ENCODE measurements at regions not wholly inside any gene's neighbourhood (a gene's known extent, or its start where the extent isn't known, plus 50 kb on each side); places are given as distances from the start of the nearest gene placed in this dataset.

GRCh38 chr2:4551691-4552474, 848.5 kb downstream of the DCDC2C start:
- peaks cover 9% of the 10 kb centered on the region for H3K9me3 Mint-ChIP-seq (ENCODE audit: low read depth)
- no peaks in the 10 kb centered on the region for H3K36me3 Mint-ChIP-seq
- no peak overlapping the region for H3K27ac Mint-ChIP-seq
- no peaks in the 10 kb centered on the region for H3K4me1 Mint-ChIP-seq (ENCODE audit: low read depth)
- H3K4me3 Mint-ChIP-seq = no peak overlapping the region
- no peaks in the 10 kb centered on the region for H3K27me3 Mint-ChIP-seq

DNA sequence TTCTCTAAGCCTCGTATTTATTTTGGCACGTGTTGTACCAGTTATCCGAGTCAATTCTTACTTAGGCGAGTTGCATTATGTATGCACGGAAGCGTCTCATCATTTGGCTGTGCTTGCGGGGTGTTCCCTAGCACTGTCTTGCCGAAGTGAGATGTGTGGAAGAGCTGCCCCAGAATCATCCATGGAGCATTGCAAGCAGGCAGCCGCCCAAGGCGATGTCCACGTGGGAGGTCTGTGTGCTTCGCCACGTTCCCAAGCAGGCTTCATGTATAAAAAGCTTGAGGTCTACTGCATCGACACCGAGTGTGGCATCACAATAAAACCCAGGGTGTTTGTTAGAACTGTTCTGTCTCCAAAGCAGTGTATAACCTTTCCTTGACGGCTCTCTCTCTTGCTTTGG, 849.9 kb downstream of the DCDC2C start:
- Mint-ChIP-seq H3K4me3 (no peak overlapping the region), H3K9me3 (ENCODE audit: low read depth) (peaks cover 4% of the 10 kb centered on the region), H3K4me1 (ENCODE audit: low read depth) (no peaks in the 10 kb centered on the region), H3K36me3 (no peaks in the 10 kb centered on the region), H3K27ac (no peak overlapping the region), H3K27me3 (no peaks in the 10 kb centered on the region)

- H3K4me3 Mint-ChIP-seq = no peak overlapping the region
- H3K36me3 Mint-ChIP-seq = no peaks in the 10 kb centered on the region
- peaks cover 6% of the 10 kb centered on the region for H3K9me3 Mint-ChIP-seq (ENCODE audit: low read depth)
- H3K4me1 Mint-ChIP-seq (ENCODE audit: low read depth) = no peaks in the 10 kb centered on the region
- H3K27ac Mint-ChIP-seq = no peak overlapping the region
- no peaks in the 10 kb centered on the region for H3K27me3 Mint-ChIP-seq
Observed at GRCh38 chr2:4556135-4556896, 852.9 kb downstream of the DCDC2C start.

GRCh38 chr2:4561196-4561595, 857.8 kb downstream of the DCDC2C start:
- peaks cover 7% of the 10 kb centered on the region for H3K9me3 Mint-ChIP-seq (ENCODE audit: low read depth)
- H3K27me3 Mint-ChIP-seq = no peaks in the 10 kb centered on the region
- no peaks in the 10 kb centered on the region for H3K36me3 Mint-ChIP-seq
- H3K4me1 Mint-ChIP-seq (ENCODE audit: low read depth) = no peaks in the 10 kb centered on the region
- H3K4me3 Mint-ChIP-seq = no peak overlapping the region
- H3K27ac Mint-ChIP-seq = no peak overlapping the region

- H3K4me1 Mint-ChIP-seq (ENCODE audit: low read depth) = no peaks in the 10 kb centered on the region
- peaks cover 8% of the 10 kb centered on the region for H3K9me3 Mint-ChIP-seq (ENCODE audit: low read depth)
- H3K4me3 Mint-ChIP-seq = no peak overlapping the region
- no peaks in the 10 kb centered on the region for H3K36me3 Mint-ChIP-seq
- no peak overlapping the region for H3K27ac Mint-ChIP-seq
- H3K27me3 Mint-ChIP-seq = no peaks in the 10 kb centered on the region
Observed at GRCh38 chr2:4576075-4576474, 872.7 kb downstream of the DCDC2C start.

GRCh38 chr2:4579977-4580376, 876.6 kb downstream of the DCDC2C start:
- H3K4me1 Mint-ChIP-seq (ENCODE audit: low read depth) = no peaks in the 10 kb centered on the region

GRCh38 chr2:4585057-4585635, 881.8 kb downstream of the DCDC2C start:
- Mint-ChIP-seq H3K9me3 (ENCODE audit: low read depth) (peaks cover 7% of the 10 kb centered on the region), H3K27me3 (no peaks in the 10 kb centered on the region), H3K27ac (no peak overlapping the region), H3K4me1 (ENCODE audit: low read depth) (no peaks in the 10 kb centered on the region), H3K36me3 (no peaks in the 10 kb centered on the region), H3K4me3 (no peak overlapping the region)

More at GRCh38 chr2:4579977-4580376, 876.6 kb downstream of the DCDC2C start:
- H3K36me3 Mint-ChIP-seq = no peaks in the 10 kb centered on the region
- H3K9me3 Mint-ChIP-seq (ENCODE audit: low read depth) = peaks cover 6% of the 10 kb centered on the region
- H3K27me3 Mint-ChIP-seq = no peaks in the 10 kb centered on the region
- no peak overlapping the region for H3K4me3 Mint-ChIP-seq
- no peak overlapping the region for H3K27ac Mint-ChIP-seq

GRCh38 chr2:4588606-4589005, 885.2 kb downstream of the DCDC2C start:
- H3K27ac Mint-ChIP-seq = no peak overlapping the region
- no peaks in the 10 kb centered on the region for H3K36me3 Mint-ChIP-seq
- no peak overlapping the region for H3K4me3 Mint-ChIP-seq
- H3K4me1 Mint-ChIP-seq (ENCODE audit: low read depth) = no peaks in the 10 kb centered on the region
- H3K27me3 Mint-ChIP-seq = no peaks in the 10 kb centered on the region
- H3K9me3 Mint-ChIP-seq (ENCODE audit: low read depth) = peaks cover 7% of the 10 kb centered on the region

DNA sequence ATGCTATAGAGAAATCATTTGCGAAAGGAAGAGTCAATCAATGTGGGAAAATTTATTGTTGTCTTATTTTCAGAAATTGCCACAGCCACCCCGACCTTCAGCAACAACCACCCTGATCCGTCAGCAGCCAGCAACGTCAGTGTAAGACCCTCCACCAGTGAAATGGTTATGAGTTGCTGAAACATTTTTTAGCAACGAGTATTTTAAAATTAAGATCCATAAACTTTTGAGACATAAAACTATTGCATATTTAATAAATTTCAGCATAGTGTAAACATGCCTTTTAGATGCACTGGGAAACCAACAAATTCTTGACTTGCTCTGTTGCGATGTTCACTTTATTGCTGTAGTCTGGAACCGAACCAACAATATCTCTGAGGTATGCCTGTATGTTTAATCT, 887.9 kb downstream of the DCDC2C start:
- H3K4me1 Mint-ChIP-seq (ENCODE audit: low read depth) = no peaks in the 10 kb centered on the region
- H3K27ac Mint-ChIP-seq = no peak overlapping the region
- H3K36me3 Mint-ChIP-seq = no peaks in the 10 kb centered on the region
- no peak overlapping the region for H3K4me3 Mint-ChIP-seq
- H3K9me3 Mint-ChIP-seq (ENCODE audit: low read depth) = peaks cover 5% of the 10 kb centered on the region
- no peaks in the 10 kb centered on the region for H3K27me3 Mint-ChIP-seq

DNA sequence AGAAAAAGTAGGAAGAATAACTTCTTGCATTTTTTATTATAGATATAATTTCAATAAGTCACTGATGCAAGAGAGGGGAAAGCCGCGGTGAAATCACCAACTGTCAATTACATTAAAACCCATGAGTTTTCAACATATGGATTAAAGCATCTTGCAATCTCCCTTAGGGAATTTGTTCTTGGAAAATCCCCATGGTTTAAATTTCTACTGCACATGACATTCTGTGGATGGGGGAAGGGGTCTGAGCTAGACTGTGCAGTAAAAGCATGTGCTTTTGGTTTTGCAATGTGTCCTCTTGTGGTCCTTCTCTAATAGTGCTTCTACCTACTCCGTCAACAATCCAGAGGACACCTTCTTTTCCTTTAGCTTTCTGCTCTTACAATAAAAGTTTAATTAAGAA, 894.0 kb downstream of the DCDC2C start:
- Mint-ChIP-seq H3K27me3 (no peaks in the 10 kb centered on the region), H3K4me3 (no peak overlapping the region), H3K27ac (no peak overlapping the region), H3K36me3 (no peaks in the 10 kb centered on the region), H3K4me1 (ENCODE audit: low read depth) (no peaks in the 10 kb centered on the region), H3K9me3 (ENCODE audit: low read depth) (no peaks in the 10 kb centered on the region)

DNA sequence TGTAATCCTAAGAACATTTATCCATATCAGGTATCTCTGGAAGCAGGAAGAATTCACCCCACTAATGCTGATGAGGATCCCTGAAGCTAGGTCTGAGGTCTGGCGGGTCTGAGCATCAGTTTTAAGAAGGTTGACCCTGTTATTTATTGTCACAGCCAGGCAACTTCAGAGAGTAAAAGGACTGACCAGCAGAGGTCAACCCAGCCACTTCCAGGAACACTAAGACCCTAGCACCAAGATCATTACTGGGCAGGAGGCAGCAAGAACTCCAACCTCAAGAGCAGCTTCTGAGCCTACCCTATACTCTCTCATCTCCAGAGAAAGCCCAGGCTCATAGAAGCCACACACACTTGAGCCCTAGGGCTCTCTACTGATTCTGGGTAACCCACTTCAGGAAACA, 901.4 kb downstream of the DCDC2C start:
- H3K36me3 Mint-ChIP-seq = no peaks in the 10 kb centered on the region
- H3K4me3 Mint-ChIP-seq = no peak overlapping the region
- no peaks in the 10 kb centered on the region for H3K4me1 Mint-ChIP-seq (ENCODE audit: low read depth)
- H3K27me3 Mint-ChIP-seq = no peaks in the 10 kb centered on the region
- H3K9me3 Mint-ChIP-seq (ENCODE audit: low read depth) = peaks cover 9% of the 10 kb centered on the region
- H3K27ac Mint-ChIP-seq = no peak overlapping the region

GRCh38 chr2:4618141-4618540, 914.8 kb downstream of the DCDC2C start:
- Mint-ChIP-seq H3K9me3 (ENCODE audit: low read depth) (no peaks in the 10 kb centered on the region), H3K36me3 (no peaks in the 10 kb centered on the region), H3K27me3 (no peaks in the 10 kb centered on the region), H3K4me3 (no peak overlapping the region), H3K27ac (no peak overlapping the region), H3K4me1 (ENCODE audit: low read depth) (no peaks in the 10 kb centered on the region)

GRCh38 chr2:4618630-4619228, 915.4 kb downstream of the DCDC2C start:
- Mint-ChIP-seq H3K27ac (no peak overlapping the region), H3K4me1 (ENCODE audit: low read depth) (no peaks in the 10 kb centered on the region), H3K4me3 (no peak overlapping the region), H3K9me3 (ENCODE audit: low read depth) (no peaks in the 10 kb centered on the region), H3K27me3 (no peaks in the 10 kb centered on the region), H3K36me3 (no peaks in the 10 kb centered on the region)

DNA sequence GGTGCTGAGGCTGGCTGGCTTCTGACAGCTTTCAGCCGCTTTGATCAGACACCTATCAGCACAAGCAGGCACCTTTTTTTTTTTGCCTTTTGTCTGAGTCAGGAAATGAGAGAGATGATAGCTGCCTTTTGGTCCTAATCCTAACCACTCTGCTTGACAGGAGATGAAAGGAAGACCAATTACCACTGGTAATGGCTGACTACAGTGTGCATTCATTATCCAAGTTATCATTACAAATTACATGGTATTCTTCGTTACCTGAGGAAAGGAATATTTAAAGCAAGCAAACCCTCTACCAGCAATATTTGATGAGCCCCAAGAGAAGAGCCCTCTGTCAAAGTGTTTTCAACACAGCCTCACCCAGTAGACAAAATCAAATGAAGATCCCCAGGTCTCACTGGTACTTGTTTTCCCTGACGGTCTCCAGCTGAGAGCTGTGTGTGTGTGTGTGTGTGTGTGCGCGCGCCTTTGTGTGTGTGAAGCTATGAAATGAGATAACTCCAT, 925.7 kb downstream of the DCDC2C start:
- H3K4me1 Mint-ChIP-seq (ENCODE audit: low read depth) = no peaks in the 10 kb centered on the region
- H3K27me3 Mint-ChIP-seq = no peaks in the 10 kb centered on the region
- H3K27ac Mint-ChIP-seq = no peak overlapping the region
- no peaks in the 10 kb centered on the region for H3K36me3 Mint-ChIP-seq
- H3K4me3 Mint-ChIP-seq = no peak overlapping the region
- H3K9me3 Mint-ChIP-seq (ENCODE audit: low read depth) = peaks cover 3% of the 10 kb centered on the region

DNA sequence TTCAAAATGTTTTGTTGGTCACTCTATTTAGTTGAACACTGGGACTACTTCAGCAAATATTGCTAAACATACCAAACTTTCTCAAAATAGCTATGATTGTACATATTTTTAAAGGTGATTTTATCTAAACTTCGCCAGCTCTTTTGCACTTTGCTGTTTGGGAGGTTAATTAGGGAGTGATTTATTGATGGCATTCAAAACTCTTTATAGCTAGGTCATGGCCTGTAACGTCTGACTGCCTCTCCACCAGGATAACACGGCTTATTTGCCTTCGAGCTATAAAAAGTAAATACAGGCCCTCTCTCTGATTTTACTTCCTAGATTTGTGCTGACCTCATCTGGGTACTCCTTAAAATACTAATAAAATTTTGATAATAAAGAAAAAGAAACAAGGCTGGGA, 931.9 kb downstream of the DCDC2C start:
- Mint-ChIP-seq H3K27me3 (no peaks in the 10 kb centered on the region), H3K9me3 (ENCODE audit: low read depth) (peaks cover 3% of the 10 kb centered on the region), H3K27ac (no peak overlapping the region), H3K4me3 (no peak overlapping the region), H3K36me3 (no peaks in the 10 kb centered on the region), H3K4me1 (ENCODE audit: low read depth) (no peaks in the 10 kb centered on the region)

Measured in activated naive CD8-positive, alpha-beta T cell (primary cell).